Smooth muscle cell (in vitro differentiated cells): ENCODE measurements at regions not wholly inside any gene's neighbourhood (a gene's known extent, or its start where the extent isn't known, plus 50 kb on each side); places are given as distances from the start of the nearest gene placed in this dataset.

ENCODE experiments used
- DNase-seq: peaks from one replicate; lab custom pipeline; 2025; ENCODE audit not compliant: unreplicated experiment; lab: John Stamatoyannopoulos, UW
- H2AFZ ChIP-seq: fragments of 200-600 bp; sonication (generic); 2 replicates; pipeline ENCODE4 v1.6.0; 2016; ENCODE audit warnings: antibody characterized with exemption, low read depth, mild to moderate bottlenecking
- H3F3A ChIP-seq: fragments of 200-600 bp; sonication (generic); 2 replicates; pipeline ENCODE4 v1.6.0; 2017; ENCODE audit warnings: antibody characterized with exemption, low read depth
- H3K27ac ChIP-seq: fragments of 200-600 bp; sonication (generic); 2 replicates; pipeline ENCODE4 v1.5.1; 2016; ENCODE audit warnings: low read depth, mild to moderate bottlenecking
- H3K27me3 ChIP-seq: fragments of 200-600 bp; sonication (generic); 2 replicates; pipeline ENCODE4 v1.6.1; 2016; ENCODE audit warnings: low read depth, mild to moderate bottlenecking
- H3K36me3 ChIP-seq: fragments of 200-600 bp; sonication (generic); 2 replicates; pipeline ENCODE4 v1.5.1; 2016; ENCODE audit warnings: low read depth
- H3K4me1 ChIP-seq: fragments of 200-600 bp; sonication (generic); 2 replicates; pipeline ENCODE4 v1.5.1; 2016; ENCODE audit warnings: low read depth
- H3K4me2 ChIP-seq: fragments of 200-600 bp; sonication (generic); 2 replicates; pipeline ENCODE4 v1.6.0; 2016; ENCODE audit warnings: mild to moderate bottlenecking
- H3K4me3 ChIP-seq: fragments of 200-600 bp; sonication (generic); 2 replicates; pipeline ENCODE4 v1.5.1; 2016; ENCODE audit warnings: mild to moderate bottlenecking
- H3K79me2 ChIP-seq: fragments of 200-600 bp; sonication (generic); 2 replicates; pipeline ENCODE4 v1.6.0; 2016; ENCODE audit warnings: low read depth, mild to moderate bottlenecking
- H3K9ac ChIP-seq: fragments of 200-600 bp; sonication (generic); 2 replicates; pipeline ENCODE4 v1.6.0; 2016; ENCODE audit warnings: low read depth
- H3K9me3 ChIP-seq: fragments of 200-600 bp; sonication (generic); replicated peaks from 2 replicates; pipeline ENCODE4 v1.5.1; 2016; ENCODE audit warnings: low read depth
- H4K20me1 ChIP-seq: fragments of 200-600 bp; sonication (generic); 2 replicates; pipeline ENCODE4 v1.6.0; 2016; ENCODE audit warnings: low read depth
- WGBS: methylation state at CpG from one replicate; pipeline ENCODE4 v1.1.7; 2016; ENCODE audit warnings: low lambda C conversion rate; 5-methylcytosine and 5-hydroxymethylcytosine counted together
- TF ChIP-seq, protein P1 (sequence below): fragments of 200-600 bp; sonication (generic); IDR thresholded peaks from 2 replicates; pipeline ENCODE4 v1.5.1; 2017; ENCODE audit warnings: borderline replicate concordance, mild to moderate bottlenecking, antibody characterized with exemption; ENCODE audit not compliant: insufficient read depth, poor library complexity, severe bottlenecking

DNA sequence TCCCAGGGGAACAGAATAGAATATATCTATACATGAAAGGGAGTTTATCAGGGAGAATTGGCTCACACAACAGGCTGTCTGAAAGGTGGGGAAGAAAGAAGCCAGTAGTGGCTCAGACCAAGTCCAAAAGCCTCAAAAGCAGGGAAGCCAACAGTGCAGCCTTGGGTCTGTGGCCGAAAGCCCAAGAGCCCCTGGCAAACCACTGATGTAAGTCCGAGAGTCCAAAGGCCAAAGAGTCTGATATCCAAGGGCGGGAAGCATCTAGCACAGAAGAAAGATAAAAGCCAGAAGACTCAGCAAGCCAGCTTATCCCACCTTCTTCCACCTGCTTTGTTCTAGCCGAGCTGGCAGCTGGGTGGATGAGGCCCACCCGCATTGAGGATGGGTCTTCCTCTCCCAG, 172.5 kb downstream of the CCDC71L start:
- Histone ChIP-seq H3F3A (no peaks in the 10 kb centered on the region), H3K4me3 (no peak overlapping the region), H4K20me1 (no peaks in the 10 kb centered on the region), H3K27ac (no peak overlapping the region), H2AFZ (no peak overlapping the region), H3K4me1 (no peaks in the 10 kb centered on the region), H3K36me3 (no peaks in the 10 kb centered on the region), H3K27me3 (no peaks in the 10 kb centered on the region), H3K79me2 (no peaks in the 10 kb centered on the region), H3K9ac (no peak overlapping the region), H3K4me2 (no peak overlapping the region), H3K9me3 (no peaks in the 10 kb centered on the region)
- DNase-seq: no peak
- TF ChIP-seq, protein P1, sequence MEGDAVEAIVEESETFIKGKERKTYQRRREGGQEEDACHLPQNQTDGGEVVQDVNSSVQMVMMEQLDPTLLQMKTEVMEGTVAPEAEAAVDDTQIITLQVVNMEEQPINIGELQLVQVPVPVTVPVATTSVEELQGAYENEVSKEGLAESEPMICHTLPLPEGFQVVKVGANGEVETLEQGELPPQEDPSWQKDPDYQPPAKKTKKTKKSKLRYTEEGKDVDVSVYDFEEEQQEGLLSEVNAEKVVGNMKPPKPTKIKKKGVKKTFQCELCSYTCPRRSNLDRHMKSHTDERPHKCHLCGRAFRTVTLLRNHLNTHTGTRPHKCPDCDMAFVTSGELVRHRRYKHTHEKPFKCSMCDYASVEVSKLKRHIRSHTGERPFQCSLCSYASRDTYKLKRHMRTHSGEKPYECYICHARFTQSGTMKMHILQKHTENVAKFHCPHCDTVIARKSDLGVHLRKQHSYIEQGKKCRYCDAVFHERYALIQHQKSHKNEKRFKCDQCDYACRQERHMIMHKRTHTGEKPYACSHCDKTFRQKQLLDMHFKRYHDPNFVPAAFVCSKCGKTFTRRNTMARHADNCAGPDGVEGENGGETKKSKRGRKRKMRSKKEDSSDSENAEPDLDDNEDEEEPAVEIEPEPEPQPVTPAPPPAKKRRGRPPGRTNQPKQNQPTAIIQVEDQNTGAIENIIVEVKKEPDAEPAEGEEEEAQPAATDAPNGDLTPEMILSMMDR: no peak
- 74% methylated on average over 5 of the region's 5 CpGs for WGBS

DNA sequence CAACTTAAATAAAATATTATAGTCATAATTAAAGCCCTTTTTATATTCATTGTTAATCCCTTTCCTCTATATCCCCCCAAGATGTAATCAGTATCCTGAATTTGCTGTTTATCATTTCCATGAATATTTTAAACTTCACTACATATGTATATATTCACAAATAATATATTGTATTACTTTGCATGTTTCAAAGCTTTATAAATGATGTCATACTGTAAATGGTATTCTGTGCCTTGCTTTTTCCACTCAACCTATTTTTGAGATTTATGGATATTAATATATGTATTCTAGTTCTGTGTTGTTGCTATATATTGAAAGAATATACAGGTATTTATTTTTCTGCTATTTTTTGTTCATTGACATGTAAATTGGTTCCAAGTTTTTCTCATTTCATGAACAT, 173.1 kb downstream of the CCDC71L start:
- no peaks in the 10 kb centered on the region for H4K20me1 ChIP-seq
- H3K36me3 ChIP-seq: no peaks in the 10 kb centered on the region
- no peaks in the 10 kb centered on the region for H3K79me2 ChIP-seq
- H2AFZ ChIP-seq: no peak overlapping the region
- H3K9ac ChIP-seq: no peak overlapping the region
- H3K4me1 ChIP-seq: no peaks in the 10 kb centered on the region
- TF ChIP-seq, protein P1: no peak
- no peak overlapping the region for H3K27ac ChIP-seq
- no peak overlapping the region for H3K4me3 ChIP-seq
- H3F3A ChIP-seq: no peaks in the 10 kb centered on the region
- no peaks in the 10 kb centered on the region for H3K9me3 ChIP-seq
- no peaks in the 10 kb centered on the region for H3K27me3 ChIP-seq
- no peak overlapping the region for H3K4me2 ChIP-seq
- DNase-seq: no peak

DNA sequence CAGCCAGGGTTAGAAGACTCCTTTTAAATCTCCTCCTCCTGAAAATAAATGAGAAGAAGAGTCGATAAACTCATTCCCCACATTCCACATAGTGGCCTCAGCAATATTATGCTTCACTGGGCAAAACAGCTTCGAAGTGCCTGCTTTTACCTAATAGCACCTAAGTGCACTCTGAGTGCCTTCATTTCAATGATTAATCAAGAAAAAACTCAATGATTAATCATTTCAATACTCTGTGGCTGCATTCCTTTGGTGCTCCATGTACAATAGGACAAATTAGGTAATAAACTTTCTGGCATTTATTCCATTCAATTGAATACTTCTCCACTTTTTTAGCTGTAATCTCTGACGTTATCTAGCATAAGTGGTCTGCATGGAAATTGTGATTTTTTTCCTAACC, 174.6 kb downstream of the CCDC71L start:
- H3K27ac ChIP-seq: peak overlapping the region; percentile 34
- TF ChIP-seq, protein P1: no peak
- no peaks in the 10 kb centered on the region for H3F3A ChIP-seq
- H3K4me3 ChIP-seq: no peak overlapping the region
- H3K9ac ChIP-seq: no peak overlapping the region
- no peaks in the 10 kb centered on the region for H4K20me1 ChIP-seq
- no peaks in the 10 kb centered on the region for H3K27me3 ChIP-seq
- H2AFZ ChIP-seq: no peak overlapping the region
- no peak for DNase-seq
- H3K79me2 ChIP-seq: no peaks in the 10 kb centered on the region
- no peaks in the 10 kb centered on the region for H3K36me3 ChIP-seq
- no peaks in the 10 kb centered on the region for H3K9me3 ChIP-seq
- H3K4me1 ChIP-seq: no peaks in the 10 kb centered on the region
- H3K4me2 ChIP-seq: no peak overlapping the region
- 90% methylated on average over 3 of the region's 3 CpGs for WGBS

DNA sequence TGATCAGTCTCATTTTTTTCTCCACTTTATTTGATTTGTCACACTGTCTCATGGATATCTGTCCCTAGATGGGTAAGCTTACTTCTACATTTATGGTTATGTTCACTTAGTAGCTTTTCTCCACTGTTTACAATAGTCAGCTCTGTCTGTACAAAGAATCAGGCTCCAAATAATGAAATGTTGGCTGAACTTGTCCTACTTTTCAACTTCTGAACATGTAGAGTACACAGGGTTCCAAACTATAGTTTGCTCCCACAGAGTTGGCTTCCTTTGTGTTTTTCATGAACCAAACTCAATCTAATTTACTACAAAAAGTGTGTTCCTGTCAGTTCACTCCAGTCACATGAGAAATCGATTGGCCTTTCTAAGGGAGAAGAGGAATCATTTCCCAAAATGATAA, 175.0 kb downstream of the CCDC71L start:
- Histone ChIP-seq H3K4me2 (no peak overlapping the region), H3K27me3 (no peaks in the 10 kb centered on the region), H3K27ac (peak overlapping the region; percentile 34), H3K4me3 (no peak overlapping the region), H2AFZ (no peak overlapping the region), H4K20me1 (no peaks in the 10 kb centered on the region), H3K9ac (no peak overlapping the region), H3K9me3 (no peaks in the 10 kb centered on the region), H3F3A (no peaks in the 10 kb centered on the region), H3K4me1 (no peaks in the 10 kb centered on the region), H3K79me2 (no peaks in the 10 kb centered on the region), H3K36me3 (no peaks in the 10 kb centered on the region)
- TF ChIP-seq, protein P1: no peak
- no peak for DNase-seq
- 96% methylated on average over 1 of the region's 1 CpG for WGBS
